H1 (cell line): ENCODE measurements at regions not wholly inside any gene's neighbourhood (a gene's known extent, or its start where the extent isn't known, plus 50 kb on each side); places are given as distances from the start of the nearest gene placed in this dataset.

Experiments
- ATF2 ChIP-seq: IDR thresholded peaks from 2 replicates; pipeline ENCODE4 v1.6.1; 2012; ENCODE audit warnings: low read length, inconsistent platforms
- CHD1 ChIP-seq: IDR thresholded peaks from 2 replicates; pipeline ENCODE4 v1.6.1; 2012; ENCODE audit warnings: low read depth, low read length, improper control_type of control experiment
- CREB1 ChIP-seq: IDR thresholded peaks from 2 replicates; pipeline ENCODE4 v1.6.1; 2012; ENCODE audit warnings: inconsistent platforms
- EZH2 ChIP-seq: fragments of 200-600 bp; sonication (generic); IDR thresholded peaks from 2 replicates; pipeline ENCODE4 v1.7.1; 2012; ENCODE audit warnings: low read depth, mild to moderate bottlenecking, moderate library complexity, low read length, inconsistent platforms; ENCODE audit not compliant: severe bottlenecking
- FOSL1 ChIP-seq: IDR thresholded peaks from 2 replicates; pipeline ENCODE4 v1.6.1; 2011; ENCODE audit warnings: mild to moderate bottlenecking, low read depth, low read length, moderate library complexity; ENCODE audit not compliant: insufficient read depth
- JUN ChIP-seq: IDR thresholded peaks from 2 replicates; pipeline ENCODE4 v1.6.1; 2011; ENCODE audit warnings: low read depth, mild to moderate bottlenecking, improper control_type of control experiment, low read length
- POLR2A ChIP-seq, 2 experiments: IDR thresholded peaks; 1 replicate in 1 of 2; 2 replicates in 1 of 2; pipeline ENCODE4 v1.6.1; 2011; ENCODE audit warnings: low read depth in 2 of 2, low read length in 2 of 2, mild to moderate bottlenecking in 2 of 2; ENCODE audit errors: control extremely low read depth in 1 of 2
- POLR2AphosphoS5 ChIP-seq: IDR thresholded peaks from 2 replicates; pipeline ENCODE4 v1.6.1; 2011; ENCODE audit warnings: low read depth, low read length
- RNF2 ChIP-seq: fragments of 200-900, 300-1000 bp; sonication (generic); IDR thresholded peaks from 2 replicates; pipeline ENCODE4 v1.7.1; 2016; ENCODE audit warnings: borderline replicate concordance, low read depth, mild to moderate bottlenecking, antibody characterized with exemption, low read length; ENCODE audit not compliant: poor library complexity, severe bottlenecking; ENCODE audit errors: missing control alignments
- SIN3A ChIP-seq, 2 experiments: IDR thresholded peaks in 1 of 2; conservative IDR thresholded peaks in 1 of 2; 2 replicates each; pipeline ENCODE4 v1.6.1; 2011 to 2012; ENCODE audit warnings: low read length in 2 of 2, improper control_type of control experiment in 1 of 2, low read depth in 1 of 2, mild to moderate bottlenecking in 1 of 2
- SIX5 ChIP-seq: IDR thresholded peaks from 2 replicates; pipeline ENCODE4 v1.6.1; 2011; ENCODE audit warnings: mild to moderate bottlenecking, low read depth, low read length
- YY1 ChIP-seq: IDR thresholded peaks from 2 replicates; pipeline ENCODE4 v1.6.1; 2011; ENCODE audit warnings: low read depth, mild to moderate bottlenecking, low read length
- TF ChIP-seq, protein P1 (sequence below), 3 experiments: IDR thresholded peaks; 1 replicate in 2 of 3; 2 replicates in 1 of 3; pipeline versions ENCODE4 v1.5.1 to v1.6.1; 2011; ENCODE audit warnings: low read length in 3 of 3, mild to moderate bottlenecking in 3 of 3, inconsistent platforms in 2 of 3, low read depth in 1 of 3, moderate library complexity in 1 of 3; ENCODE audit not compliant: insufficient read depth in 1 of 3; ENCODE audit errors: control extremely low read depth in 1 of 3

DNA sequence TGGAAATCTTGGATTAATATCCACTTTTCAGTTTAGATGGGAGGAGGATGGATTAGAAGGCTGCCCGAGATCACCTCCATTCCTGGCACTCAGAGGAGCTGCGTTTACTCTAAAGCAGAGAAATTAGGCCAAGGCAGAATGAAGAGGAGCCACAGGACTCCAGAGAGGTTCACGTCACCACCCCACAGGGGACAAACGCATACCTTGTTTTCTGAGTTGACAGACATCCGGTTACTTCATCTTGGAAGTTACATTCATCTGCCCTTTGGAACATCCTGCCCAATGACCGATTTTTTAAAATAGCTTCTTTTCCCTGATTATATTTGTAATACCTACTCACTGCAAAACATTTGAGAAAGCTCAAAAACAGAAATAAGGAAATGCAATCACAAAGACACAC is 220.0 kb downstream of the SOX9 start:
- no peak for TF ChIP-seq RNF2
- no peak for TF ChIP-seq POLR2AphosphoS5
- no peak for TF ChIP-seq SIN3A (conservative IDR thresholded peaks at IDR 0.05 in 1 of 2, IDR thresholded peaks at IDR 0.05 in 1 of 2; ENCODE audit: low read depth in 1 of 2, low read length in 2 of 2)
- no peak for TF ChIP-seq EZH2
- no peak for TF ChIP-seq POLR2A (IDR thresholded peaks at IDR 0.05; ENCODE audit: control extremely low read depth in 1 of 2, low read depth in 2 of 2, low read length in 2 of 2)
- TF ChIP-seq, protein P1, sequence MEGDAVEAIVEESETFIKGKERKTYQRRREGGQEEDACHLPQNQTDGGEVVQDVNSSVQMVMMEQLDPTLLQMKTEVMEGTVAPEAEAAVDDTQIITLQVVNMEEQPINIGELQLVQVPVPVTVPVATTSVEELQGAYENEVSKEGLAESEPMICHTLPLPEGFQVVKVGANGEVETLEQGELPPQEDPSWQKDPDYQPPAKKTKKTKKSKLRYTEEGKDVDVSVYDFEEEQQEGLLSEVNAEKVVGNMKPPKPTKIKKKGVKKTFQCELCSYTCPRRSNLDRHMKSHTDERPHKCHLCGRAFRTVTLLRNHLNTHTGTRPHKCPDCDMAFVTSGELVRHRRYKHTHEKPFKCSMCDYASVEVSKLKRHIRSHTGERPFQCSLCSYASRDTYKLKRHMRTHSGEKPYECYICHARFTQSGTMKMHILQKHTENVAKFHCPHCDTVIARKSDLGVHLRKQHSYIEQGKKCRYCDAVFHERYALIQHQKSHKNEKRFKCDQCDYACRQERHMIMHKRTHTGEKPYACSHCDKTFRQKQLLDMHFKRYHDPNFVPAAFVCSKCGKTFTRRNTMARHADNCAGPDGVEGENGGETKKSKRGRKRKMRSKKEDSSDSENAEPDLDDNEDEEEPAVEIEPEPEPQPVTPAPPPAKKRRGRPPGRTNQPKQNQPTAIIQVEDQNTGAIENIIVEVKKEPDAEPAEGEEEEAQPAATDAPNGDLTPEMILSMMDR (IDR thresholded peaks at IDR 0.05; ENCODE audit: control extremely low read depth in 1 of 3, insufficient read depth in 1 of 3, low read depth in 1 of 3, low read length in 3 of 3), result no peak
- TF ChIP-seq FOSL1, result no peak
- no peak for TF ChIP-seq YY1
- TF ChIP-seq CHD1, result no peak
- no peak for TF ChIP-seq SIX5
- no peak for TF ChIP-seq ATF2
- TF ChIP-seq JUN, result no peak
- no peak for TF ChIP-seq CREB1
